GM21526 (cell line): ENCODE measurements at regions not wholly inside any gene's neighbourhood (a gene's known extent, or its start where the extent isn't known, plus 50 kb on each side); places are given as distances from the start of the nearest gene placed in this dataset.
"Not testable (repeated sequence)": the region's sequence is repeated elsewhere in the genome, so short reads cannot be mapped to it uniquely, and the experiment has no call there.

Source experiments
- ATAC-seq: cut with Tn5 transposase; IDR thresholded peaks from one replicate; pipeline ENCODE4 v1.9.1; 2021; ENCODE audit warnings: moderate library complexity; ENCODE audit not compliant: unreplicated experiment, low FRiP score

GRCh38 chrX:35382966-35383365, 415.2 kb upstream of the MAGEB16 start:
- ATAC-seq, result no peak

DNA sequence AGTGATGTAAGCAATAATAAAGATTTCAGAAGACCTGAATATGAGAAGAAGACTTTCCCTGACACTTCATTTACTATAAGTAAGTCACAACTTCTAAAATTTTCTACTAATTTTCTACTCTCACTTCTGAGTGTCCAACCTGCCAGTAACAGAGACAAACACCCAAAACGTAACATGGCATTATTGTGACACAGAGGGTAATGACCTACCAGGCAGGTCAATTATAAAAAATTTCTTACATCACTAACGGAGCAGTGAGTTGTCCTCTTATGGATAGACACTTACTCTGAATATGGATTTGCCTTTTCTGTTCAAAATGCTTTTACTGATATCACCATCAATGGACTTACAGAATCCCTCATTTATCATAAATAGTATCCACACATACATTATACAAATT, 405.9 kb upstream of the MAGEB16 start:
- ATAC-seq, result no peak

DNA sequence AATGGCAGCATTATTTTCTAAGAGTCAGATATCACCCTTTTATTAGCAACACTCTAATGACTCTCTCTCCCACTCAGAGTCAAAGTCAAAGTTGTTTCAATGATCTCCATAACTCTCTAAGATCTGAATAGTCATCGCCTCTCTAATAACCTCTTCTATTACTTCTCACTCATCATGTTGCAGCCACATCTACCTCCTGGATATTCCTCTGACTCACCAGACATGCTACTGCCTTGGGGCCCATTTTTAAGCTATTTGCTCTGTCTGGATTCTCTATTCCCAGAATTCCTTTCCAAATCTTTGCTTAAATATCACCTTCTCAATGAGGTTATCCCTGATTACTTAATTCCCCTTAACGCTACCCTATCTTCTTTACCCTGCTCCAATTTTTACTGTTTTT, 391.8 kb upstream of the MAGEB16 start:
- ATAC-seq, result no peak

- ATAC-seq, result no peak
Observed at GRCh38 chrX:35416782-35417181, 381.4 kb upstream of the MAGEB16 start.

GRCh38 chrX:35432056-35432455, 366.1 kb upstream of the MAGEB16 start:
- ATAC-seq, result no peak

GRCh38 chrX:35439034-35439660, 359.0 kb upstream of the MAGEB16 start:
- no peak for ATAC-seq

DNA sequence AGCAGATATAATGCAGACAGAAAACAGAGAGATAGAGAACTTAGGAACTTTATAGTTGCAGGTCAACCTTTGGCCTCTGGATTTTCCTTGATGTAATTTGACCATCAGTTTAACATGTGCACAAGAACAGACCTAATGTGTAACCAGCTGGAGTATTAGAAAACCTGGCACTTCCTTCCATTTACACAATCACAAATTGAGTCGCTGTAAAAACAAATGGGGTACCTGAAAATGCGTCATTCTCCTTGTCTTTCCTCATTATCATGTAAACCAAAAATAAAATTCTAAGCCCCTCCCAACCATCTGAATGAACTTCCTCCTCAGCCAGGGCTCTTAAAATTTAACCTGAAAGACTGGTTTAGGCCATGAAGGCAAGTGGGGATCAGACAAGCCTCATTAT, 358.4 kb upstream of the MAGEB16 start:
- no peak for ATAC-seq

DNA sequence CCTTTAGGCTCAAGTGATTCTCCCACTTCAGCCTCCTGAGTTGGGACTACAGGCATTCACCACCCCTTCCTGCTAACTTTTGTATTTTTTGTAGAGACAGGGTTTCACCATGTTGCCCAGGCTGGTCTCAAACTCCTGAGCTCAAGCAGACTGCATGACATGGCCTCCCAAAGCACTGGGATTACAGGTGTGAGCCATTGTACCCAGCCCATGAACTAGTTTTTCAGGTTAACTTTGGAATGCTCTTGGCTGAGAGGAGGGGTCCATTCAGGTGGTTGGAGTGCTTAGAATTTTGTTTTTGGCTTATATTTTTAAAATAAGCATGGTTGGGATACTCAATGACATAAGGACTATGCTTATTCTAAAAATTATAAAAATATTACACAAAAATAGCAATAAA, 355.7 kb upstream of the MAGEB16 start:
- no peak for ATAC-seq

DNA sequence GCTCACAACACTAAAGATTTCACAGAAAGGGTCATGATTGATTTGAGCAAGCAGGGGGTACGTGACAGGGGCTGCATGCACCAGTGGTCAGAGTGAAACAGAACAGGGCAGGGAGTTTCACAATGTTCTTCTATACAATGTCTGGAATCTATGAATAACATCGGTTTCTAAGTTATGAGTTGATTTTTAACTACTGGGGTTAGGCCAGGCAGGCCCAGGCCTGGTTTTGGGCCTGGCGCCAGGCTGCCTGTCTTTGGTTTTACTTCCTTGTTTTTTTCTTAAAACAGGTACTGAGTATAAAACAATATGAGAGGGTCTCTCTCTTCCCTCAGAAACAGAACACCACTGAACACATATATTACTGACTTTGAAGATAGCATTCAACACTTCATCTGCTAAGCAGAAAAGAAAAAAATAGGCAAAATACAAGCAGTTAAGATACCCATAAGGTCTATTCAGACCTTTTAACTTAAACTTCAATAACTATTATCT, 355.0 kb upstream of the MAGEB16 start:
- ATAC-seq, result not testable (repeated sequence)

DNA sequence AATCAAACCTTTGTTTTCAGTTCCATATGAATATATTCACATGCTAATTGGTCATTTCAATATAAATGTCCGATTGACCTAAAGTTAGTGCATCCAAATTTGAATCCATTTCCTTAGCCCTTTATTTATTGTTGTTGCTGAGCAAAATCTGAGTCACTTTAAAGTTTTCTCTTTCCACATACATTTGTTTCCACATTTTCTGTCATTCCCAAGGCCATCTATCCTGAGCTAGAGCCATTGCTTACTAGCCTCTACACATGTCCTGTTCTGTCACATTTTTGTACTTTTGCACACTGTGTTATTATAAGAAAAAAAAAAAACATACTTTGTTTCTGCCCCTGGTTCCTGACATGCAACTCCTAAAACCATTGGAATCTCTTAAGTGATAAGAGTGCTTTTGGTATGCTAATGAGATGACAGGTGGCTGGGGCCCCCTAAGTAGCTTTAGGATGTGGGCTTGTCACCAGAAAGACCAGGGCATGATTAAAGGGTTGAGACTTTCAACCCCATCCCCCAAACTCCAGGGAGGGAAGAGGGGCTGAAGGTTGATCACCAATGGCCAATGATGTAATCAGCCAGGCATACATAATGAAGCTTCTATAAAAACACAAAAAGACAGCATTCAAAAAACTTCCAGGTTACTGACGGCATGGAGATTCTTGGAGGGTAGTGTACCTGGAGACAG, 353.3 kb upstream of the MAGEB16 start:
- no peak for ATAC-seq

DNA sequence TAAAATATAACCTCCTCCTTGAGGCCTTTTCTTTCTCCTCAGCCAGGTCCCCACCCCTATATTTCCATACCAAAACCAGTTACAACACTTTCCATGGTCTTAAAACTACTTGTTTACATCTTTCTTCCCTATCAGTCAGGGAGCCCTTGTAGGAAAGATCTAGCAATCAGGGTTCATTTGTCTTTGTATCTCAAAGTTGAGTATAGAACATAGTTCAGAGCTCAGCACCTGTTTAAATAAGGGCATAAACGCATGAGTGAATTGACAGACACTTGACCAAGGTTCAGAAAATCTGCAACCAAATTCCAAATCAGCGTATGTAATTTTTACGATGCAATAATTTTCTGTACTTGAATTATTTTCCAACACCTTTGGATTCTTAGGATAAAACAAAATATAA, 352.2 kb upstream of the MAGEB16 start:
- no peak for ATAC-seq

DNA sequence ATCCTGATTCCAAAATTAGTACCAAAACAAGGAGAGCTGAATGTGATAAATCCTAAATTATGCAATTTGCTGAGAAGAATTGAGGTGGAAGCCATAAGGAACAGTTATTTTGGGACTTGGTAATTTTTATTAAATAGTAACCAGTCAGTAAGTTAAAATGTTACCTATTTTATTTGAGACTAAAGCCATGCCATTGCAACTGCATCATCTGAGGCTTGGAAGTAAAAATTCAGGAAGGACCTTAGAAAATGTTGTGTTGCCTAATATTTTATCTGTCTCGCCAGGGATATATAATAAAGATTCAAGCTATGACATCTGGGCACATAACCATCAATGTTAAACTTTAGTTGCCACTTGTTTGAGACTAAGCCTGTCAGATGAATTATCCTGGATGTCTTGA, 341.3 kb upstream of the MAGEB16 start:
- no peak for ATAC-seq

DNA sequence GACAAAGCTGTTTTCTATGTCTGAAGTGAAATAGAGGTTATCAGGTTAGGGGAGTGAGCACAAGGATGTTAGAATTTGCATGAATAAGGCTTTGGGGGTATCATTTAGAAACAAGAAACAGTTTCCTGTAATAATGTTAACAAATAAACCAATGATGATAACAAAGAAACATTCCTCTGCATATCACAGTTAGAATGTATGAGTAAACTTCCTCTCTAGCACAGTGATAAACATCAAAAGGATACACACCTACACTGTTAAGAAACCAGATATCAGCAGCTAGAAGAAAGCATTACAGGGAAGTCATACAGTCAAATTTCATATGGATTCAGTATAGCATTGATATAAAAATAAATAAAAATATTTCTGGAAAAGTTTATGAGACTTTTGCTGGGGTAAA, 340.0 kb upstream of the MAGEB16 start:
- ATAC-seq, result no peak

- ATAC-seq, result no peak
Observed at GRCh38 chrX:35461164-35461563, 337.0 kb upstream of the MAGEB16 start.

GRCh38 chrX:35496671-35497070, 301.5 kb upstream of the MAGEB16 start:
- not testable (repeated sequence) for ATAC-seq

DNA sequence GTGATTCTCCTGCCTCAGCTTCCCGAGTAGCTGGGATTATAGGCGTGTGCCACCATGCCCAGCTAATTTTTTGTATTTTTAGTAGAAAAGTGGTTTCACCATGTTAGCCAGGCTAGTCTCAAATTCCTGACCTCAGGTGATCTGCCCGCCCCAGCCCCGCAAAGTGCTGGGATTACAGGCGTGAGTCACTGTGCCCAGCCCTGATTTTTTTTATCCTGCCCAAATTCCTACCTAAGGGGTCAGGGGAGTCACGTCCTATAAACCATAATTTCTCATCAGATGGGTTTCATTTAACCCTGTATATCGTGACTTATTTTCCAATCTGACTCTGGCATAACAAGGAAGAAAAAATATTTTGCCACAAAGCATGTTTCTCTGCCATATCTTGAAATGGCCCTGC, 300.7 kb upstream of the MAGEB16 start:
- ATAC-seq, result not testable (repeated sequence)

GRCh38 chrX:35499071-35499862, 298.9 kb upstream of the MAGEB16 start:
- no peak for ATAC-seq

GRCh38 chrX:35507701-35508100, 290.4 kb upstream of the MAGEB16 start:
- no peak for ATAC-seq

DNA sequence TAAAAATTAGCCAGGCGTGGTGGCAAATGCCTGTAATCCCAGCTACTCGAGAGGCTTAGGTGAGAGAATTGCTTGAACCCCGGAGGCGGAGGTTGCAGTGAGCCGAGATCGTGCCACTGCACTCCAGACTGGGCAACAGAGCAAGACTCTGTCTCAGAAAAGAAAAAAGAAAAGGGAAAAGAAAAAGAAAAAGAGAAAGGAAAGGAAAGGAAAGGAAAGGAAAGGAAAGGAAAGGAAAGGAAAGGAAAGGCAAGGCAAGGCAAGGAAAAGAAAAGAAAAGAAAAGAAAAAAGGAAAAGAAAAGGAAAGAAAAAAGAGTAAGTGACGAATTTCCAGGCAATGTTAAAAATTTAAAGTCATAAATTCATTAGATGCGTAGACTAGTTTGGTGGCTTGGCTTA, 250.1 kb upstream of the MAGEB16 start:
- ATAC-seq, result not testable (repeated sequence)

DNA sequence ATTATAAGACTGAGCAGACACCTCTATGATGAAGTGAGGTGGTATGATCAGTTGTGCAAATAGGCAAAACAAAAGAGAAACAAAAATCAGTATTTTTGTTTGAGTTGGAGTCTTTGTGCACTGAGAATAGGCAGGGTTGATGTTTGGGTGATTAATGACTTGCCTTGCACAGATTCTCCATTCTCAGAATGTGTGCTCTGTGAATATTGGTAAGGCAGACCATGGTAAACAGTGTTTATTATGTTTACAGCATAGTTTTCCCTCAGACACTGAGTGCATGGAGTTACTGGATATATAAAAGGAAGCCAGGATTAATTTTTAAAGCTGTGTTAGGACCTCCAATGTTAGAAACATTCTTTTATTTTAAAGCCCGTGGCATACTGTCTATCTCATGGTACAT, 240.2 kb upstream of the MAGEB16 start:
- no peak for ATAC-seq

DNA sequence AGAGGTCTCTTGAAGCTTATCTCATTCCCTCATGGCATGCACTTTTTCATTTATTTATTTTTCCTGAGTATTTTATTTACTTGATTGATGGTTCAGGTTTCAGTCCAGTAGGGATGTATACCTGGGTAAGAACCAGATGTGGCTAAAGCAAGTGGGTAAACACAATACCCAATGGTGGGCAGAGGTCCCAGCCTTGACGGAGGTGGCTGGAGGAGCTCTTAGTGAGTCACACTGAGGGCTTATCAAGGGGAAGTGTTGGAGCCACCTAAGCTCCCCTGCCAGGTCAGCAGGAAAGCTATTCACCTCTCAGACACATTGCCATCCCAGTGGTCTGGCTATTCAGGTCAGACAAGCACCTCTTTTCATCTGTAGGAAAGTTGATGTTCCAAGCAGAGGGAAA, 236.2 kb upstream of the MAGEB16 start:
- ATAC-seq, result no peak

GRCh38 chrX:35562395-35562794, 235.7 kb upstream of the MAGEB16 start:
- ATAC-seq, result no peak
